ENCODE measurements at regions not wholly inside any gene's neighbourhood (a gene's known extent, or its start where the extent isn't known, plus 50 kb on each side); places are given as distances from the start of the nearest gene placed in this dataset.

DNA sequence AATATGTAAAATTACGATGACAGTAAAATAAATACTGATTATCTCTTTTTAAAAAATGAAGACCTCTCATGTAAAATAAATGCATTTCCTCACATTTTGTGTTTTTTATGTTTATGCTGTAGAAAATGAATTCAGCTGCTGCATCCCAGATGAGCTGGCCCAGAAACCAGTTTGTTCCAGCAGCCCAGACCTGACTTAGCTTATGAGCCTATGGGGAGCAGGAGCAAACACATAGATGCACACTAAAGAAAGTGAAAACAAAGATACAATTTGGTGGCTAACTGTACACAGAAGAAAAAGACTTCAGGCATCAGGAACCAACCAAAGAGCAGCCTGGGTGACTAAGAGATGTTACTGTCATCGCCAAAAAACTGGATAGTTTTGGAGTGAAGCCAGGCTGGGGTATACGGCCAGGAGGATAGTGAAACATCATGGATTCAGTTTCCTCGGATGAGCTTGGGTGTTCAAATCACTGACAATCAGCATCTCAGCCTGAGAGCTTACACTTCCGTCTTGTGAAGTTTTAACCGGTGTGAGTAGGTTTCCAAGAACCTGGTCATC lies 113.9 kb upstream of the BACE2 start:
- H3K36me3 Mint-ChIP-seq (ENCODE audit: unreplicated experiment): peaks cover 4% of the 10 kb centered on the region
- TF ChIP-seq, protein P1, sequence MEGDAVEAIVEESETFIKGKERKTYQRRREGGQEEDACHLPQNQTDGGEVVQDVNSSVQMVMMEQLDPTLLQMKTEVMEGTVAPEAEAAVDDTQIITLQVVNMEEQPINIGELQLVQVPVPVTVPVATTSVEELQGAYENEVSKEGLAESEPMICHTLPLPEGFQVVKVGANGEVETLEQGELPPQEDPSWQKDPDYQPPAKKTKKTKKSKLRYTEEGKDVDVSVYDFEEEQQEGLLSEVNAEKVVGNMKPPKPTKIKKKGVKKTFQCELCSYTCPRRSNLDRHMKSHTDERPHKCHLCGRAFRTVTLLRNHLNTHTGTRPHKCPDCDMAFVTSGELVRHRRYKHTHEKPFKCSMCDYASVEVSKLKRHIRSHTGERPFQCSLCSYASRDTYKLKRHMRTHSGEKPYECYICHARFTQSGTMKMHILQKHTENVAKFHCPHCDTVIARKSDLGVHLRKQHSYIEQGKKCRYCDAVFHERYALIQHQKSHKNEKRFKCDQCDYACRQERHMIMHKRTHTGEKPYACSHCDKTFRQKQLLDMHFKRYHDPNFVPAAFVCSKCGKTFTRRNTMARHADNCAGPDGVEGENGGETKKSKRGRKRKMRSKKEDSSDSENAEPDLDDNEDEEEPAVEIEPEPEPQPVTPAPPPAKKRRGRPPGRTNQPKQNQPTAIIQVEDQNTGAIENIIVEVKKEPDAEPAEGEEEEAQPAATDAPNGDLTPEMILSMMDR (IDR thresholded peaks at IDR 0.05; ENCODE audit: partially characterized antibody, unreplicated experiment): no peak

DNA sequence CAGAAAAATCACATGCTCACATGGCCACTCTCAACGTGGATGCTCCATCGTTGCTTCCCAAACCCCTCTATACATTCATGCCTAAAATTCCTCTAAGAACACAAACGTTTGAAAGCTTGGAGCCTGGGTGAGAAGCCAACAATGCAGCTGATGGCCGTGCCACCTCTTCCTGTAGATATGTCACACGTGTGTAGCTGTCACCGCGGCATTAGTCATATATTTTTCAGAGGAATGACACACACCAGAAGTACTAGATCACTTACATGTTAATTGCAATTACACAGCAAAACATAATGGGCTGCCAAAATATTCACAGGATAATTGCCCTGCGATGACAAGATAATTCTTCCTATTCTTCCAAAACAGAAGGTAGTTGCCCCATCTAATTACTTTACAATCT lies 112.7 kb upstream of the BACE2 start:
- no peak for DNase-seq
- H3K27me3 Mint-ChIP-seq (ENCODE audit: unreplicated experiment): no peaks in the 10 kb centered on the region
- H3K27ac Mint-ChIP-seq (ENCODE audit: unreplicated experiment): no peak overlapping the region
- H3K4me1 Mint-ChIP-seq (ENCODE audit: low read depth, unreplicated experiment): peaks cover 9% of the 10 kb centered on the region
- no peak overlapping the region for H3K4me3 Mint-ChIP-seq (ENCODE audit: unreplicated experiment)
- TF ChIP-seq, protein P1 (IDR thresholded peaks at IDR 0.05; ENCODE audit: partially characterized antibody, unreplicated experiment): no peak
- H3K36me3 Mint-ChIP-seq (ENCODE audit: unreplicated experiment): peaks cover 14% of the 10 kb centered on the region
- peaks cover 5% of the 10 kb centered on the region for H3K9me3 Mint-ChIP-seq (ENCODE audit: unreplicated experiment)

More for the DNA sequence above, 113.9 kb upstream of the BACE2 start:
- Mint-ChIP-seq H3K4me3 (ENCODE audit: unreplicated experiment) (no peak overlapping the region), H3K27ac (ENCODE audit: unreplicated experiment) (no peak overlapping the region), H3K4me1 (ENCODE audit: low read depth, unreplicated experiment) (peaks cover 9% of the 10 kb centered on the region), H3K9me3 (ENCODE audit: unreplicated experiment) (no peaks in the 10 kb centered on the region), H3K27me3 (ENCODE audit: unreplicated experiment) (no peaks in the 10 kb centered on the region)
- no peak for DNase-seq

- TF ChIP-seq, protein P1 (IDR thresholded peaks at IDR 0.05; ENCODE audit: partially characterized antibody, unreplicated experiment): no peak
- H3K36me3 Mint-ChIP-seq (ENCODE audit: unreplicated experiment): peaks cover 20% of the 10 kb centered on the region
- DNase-seq: no peak
Observed at GRCh38 chr21:41059871-41060270, 108.1 kb upstream of the BACE2 start.

GRCh38 chr21:41061701-41062100 lies 106.3 kb upstream of the BACE2 start:
- H3K4me1 Mint-ChIP-seq (ENCODE audit: low read depth, unreplicated experiment): peaks cover 4% of the 10 kb centered on the region
- peaks cover 5% of the 10 kb centered on the region for H3K9me3 Mint-ChIP-seq (ENCODE audit: unreplicated experiment)
- DNase-seq: no peak
- no peak overlapping the region for H3K4me3 Mint-ChIP-seq (ENCODE audit: unreplicated experiment)
- no peak overlapping the region for H3K27ac Mint-ChIP-seq (ENCODE audit: unreplicated experiment)
- TF ChIP-seq, protein P1 (IDR thresholded peaks at IDR 0.05; ENCODE audit: partially characterized antibody, unreplicated experiment): no peak
- H3K36me3 Mint-ChIP-seq (ENCODE audit: unreplicated experiment): peaks cover 20% of the 10 kb centered on the region
- H3K27me3 Mint-ChIP-seq (ENCODE audit: unreplicated experiment): peaks cover 2% of the 10 kb centered on the region

More at GRCh38 chr21:41059871-41060270, 108.1 kb upstream of the BACE2 start:
- H3K9me3 Mint-ChIP-seq (ENCODE audit: unreplicated experiment): peaks cover 5% of the 10 kb centered on the region
- H3K27me3 Mint-ChIP-seq (ENCODE audit: unreplicated experiment): peaks cover 2% of the 10 kb centered on the region
- no peak overlapping the region for H3K4me3 Mint-ChIP-seq (ENCODE audit: unreplicated experiment)
- H3K27ac Mint-ChIP-seq (ENCODE audit: unreplicated experiment): peak overlapping the region; percentile 45
- H3K4me1 Mint-ChIP-seq (ENCODE audit: low read depth, unreplicated experiment): no peaks in the 10 kb centered on the region

DNA sequence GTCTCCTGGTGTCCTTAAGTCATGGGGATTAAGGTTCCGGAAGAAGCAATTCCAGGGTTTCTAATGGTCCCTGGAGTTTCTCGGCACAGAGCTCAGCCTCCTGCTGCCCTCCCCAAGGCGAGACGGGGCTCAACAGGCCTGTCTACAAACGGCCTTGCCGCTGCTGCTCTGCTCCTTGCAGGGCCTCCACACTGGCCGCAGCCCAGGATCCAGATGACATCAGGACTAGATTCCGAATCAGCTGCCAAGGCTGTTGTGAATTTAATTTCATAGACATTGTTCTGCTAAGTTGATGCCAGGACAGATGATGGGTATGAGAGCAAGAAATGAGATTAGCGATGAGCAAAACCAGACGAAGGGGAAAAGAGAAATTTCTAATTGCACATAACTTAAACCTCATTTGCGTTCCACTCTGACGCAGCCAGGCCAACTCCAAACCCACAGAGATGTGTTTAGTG lies 103.6 kb upstream of the BACE2 start:
- TF ChIP-seq, protein P1 (IDR thresholded peaks at IDR 0.05; ENCODE audit: partially characterized antibody, unreplicated experiment): no peak
- Mint-ChIP-seq H3K27ac (ENCODE audit: unreplicated experiment) (no peak overlapping the region), H3K27me3 (ENCODE audit: unreplicated experiment) (peaks cover 2% of the 10 kb centered on the region), H3K4me3 (ENCODE audit: unreplicated experiment) (no peak overlapping the region), H3K4me1 (ENCODE audit: low read depth, unreplicated experiment) (peaks cover 11% of the 10 kb centered on the region), H3K9me3 (ENCODE audit: unreplicated experiment) (peaks cover 7% of the 10 kb centered on the region), H3K36me3 (ENCODE audit: unreplicated experiment) (peaks cover 14% of the 10 kb centered on the region)
- DNase-seq: no peak
